Fibroblast of skin of right quadriceps (primary cell): ENCODE measurements at regions not wholly inside any gene's neighbourhood (a gene's known extent, or its start where the extent isn't known, plus 50 kb on each side); places are given as distances from the start of the nearest gene placed in this dataset.

Experiments used
- DNase-seq: peaks from one replicate; pipeline ENCODE4 v3.0.0-alpha.2; 2013

DNA sequence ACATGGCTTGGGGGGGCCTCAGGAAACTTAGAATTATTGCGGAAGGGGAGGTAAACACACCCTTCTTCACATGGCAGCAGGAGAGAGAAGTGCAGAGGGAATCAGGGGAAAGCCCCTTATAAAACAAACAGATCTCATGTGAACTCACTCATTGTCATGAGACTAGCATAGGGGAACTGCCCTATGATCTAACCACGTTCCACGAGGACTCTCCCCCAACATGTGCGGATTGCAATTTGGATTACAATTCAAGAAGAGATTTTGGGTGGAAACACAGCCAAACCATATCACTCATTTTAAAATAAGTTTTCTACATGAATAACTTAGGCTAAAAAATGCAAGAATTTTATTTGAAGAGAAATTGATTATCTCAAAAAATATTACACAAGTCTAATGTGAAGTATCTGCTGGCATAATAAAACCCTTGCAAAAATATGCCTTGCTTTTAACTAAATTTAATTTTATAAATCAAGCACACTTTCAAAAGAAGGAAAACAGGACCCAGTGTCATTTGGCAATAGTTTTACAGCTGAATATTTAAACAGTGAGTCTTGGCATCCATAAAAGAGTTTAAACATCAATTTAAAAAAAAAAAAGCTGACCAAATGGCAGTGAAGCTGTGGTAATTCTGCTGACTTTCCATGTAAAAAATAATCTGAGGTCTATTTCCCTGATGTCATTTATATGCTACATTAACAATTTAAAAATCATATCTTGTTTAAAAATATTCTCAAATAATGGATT, 1057.2 kb downstream of the NAALADL2 start:
- no peak for DNase-seq

DNA sequence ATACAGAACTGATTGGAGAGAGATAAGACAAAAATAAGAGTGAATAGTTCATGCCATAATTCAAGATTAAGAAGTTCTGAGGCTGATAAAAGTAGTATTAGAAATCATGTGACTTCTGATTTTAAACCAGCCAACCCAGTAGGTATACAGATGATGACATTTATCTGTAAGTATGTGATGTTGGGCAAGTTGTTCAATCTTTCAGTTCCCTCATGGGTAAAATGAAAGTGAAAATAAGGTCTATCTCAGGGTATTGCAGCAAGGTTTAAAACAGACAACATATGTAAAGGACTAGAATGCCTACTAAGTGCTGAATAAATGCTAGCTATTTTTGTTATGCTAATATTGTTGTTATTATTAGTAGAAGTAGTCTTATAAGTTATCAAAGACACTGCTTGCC, 1055.7 kb downstream of the NAALADL2 start:
- DNase-seq = no peak

DNA sequence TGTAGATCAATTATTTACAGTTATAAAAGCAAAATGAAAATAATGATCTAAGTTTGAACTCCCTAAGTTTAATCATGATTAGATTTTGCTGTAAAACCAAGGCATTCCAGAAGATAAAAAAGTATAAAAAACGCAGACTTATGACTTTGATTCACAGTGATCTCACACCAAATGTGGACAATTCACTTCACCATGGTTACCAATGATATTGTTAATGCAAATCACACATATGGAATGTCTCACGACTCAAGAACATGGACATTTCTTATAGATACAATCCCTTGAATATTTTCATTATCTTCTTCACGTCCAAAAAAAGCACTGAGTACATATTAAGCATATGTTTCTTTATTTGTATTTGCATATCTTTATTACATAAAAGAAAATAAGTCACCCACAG, 1054.2 kb downstream of the NAALADL2 start:
- DNase-seq = no peak

DNA sequence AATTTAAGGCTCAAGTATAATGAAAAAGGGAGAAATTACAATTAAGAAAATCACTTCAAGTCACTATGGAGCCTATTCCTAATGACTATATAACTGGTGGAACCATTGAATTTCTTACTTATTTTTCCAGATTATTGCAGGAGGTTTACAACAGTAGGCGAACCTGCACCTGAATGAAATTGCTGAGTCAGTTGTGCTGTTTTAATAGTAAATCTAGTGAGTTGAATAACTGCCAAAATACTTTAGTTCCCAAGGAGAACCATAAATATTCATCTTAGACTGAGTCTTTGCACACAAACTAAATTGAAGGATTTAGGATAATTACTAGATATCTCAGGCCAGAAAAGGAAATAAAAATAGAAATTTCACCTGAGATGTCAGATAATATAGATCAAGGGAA, 1052.8 kb downstream of the NAALADL2 start:
- DNase-seq = no peak

DNA sequence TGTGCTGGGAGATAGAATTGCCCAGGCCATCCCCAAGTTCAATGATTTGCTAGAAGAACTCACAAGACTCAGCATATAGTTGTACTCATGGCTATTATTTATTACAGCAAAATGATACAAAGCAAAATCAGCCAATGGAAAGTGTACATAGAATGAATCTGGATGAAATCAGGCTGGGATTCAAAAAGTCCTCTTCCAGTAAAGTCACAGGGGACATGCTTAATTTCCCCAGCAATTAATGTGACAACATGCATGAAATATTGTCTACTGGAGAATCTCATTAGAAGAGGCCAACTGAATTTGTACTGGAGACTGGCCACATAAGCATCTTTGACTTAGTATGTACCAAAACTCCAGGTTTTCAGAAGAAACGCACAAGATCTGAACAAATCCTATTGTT, 1043.1 kb downstream of the NAALADL2 start:
- no peak for DNase-seq

DNA sequence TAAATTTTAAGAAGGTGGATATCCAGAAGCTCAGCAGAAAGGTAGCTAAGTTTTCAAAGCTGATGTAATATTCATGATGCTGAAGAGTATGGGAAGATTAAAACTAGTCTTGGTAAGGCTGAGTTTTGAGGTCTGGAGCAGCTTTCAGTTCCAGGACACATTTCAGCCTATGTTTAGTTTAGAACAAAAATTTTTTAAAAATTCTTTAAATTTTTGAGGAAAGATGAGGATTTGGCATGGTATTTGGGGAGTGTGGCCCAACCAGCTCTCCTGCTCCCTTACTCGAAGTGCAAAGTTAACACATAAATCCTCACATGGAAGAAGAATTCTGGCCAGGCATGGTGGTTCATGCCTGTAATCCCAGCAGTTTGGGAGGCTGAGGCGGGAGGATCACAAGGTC, 1039.1 kb downstream of the NAALADL2 start:
- no peak for DNase-seq

DNA sequence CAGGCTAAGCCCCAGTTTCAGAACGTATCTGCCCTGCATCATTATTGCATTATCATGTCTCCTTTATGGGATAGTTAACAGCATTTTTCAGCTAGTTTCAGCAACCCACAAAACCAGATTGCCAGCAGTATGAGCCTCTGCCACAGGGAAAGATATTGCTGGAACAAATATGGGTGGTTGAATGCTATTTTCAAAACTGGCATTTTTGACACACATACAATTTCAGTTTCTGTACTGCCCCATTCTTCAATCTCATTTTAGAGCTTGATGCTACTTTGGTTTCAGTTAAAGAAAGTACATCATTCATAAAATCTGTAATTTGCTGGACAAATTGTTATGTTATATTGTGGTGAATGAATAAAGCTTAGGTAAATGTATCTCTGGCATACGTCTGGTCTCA, 1037.5 kb downstream of the NAALADL2 start:
- no peak for DNase-seq

DNA sequence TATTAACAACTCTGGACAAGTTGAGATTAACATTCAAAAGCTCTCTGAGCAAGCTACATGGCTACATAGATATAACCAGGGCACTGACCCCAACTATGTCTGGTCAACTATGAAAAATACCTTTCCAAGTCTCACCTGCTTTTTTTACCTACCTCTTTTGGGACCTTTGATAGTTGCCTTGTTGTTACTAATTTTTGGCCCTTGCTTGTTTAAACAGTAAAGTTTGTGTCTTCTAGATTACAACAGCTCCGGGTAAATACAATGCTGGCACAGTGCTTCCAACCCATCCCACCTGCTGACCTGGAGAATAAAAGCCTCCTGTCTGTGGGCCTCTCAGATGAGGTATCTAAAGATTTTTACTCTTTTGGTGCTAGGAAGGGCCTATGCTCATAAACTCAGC, 1036.6 kb downstream of the NAALADL2 start:
- DNase-seq = no peak

DNA sequence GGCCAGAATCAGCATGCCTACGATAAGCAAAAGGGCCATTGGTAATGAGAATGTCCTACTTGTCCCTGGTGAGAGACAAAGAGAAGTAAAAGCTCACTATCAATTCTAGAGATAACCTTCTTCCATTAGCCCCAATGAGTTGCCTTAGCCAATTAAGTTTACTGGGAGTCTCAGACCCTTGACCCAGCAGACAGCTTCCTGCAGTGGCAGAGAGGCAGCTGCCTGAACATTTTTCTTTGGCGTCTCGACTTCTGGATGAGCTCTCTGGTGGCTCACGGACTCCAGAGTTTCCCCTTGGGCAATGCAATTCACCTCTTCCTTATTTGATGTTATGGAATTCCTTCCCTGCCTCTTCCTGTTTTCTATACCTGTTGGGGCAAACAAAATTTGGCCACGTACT, 1034.4 kb downstream of the NAALADL2 start:
- no peak for DNase-seq

DNA sequence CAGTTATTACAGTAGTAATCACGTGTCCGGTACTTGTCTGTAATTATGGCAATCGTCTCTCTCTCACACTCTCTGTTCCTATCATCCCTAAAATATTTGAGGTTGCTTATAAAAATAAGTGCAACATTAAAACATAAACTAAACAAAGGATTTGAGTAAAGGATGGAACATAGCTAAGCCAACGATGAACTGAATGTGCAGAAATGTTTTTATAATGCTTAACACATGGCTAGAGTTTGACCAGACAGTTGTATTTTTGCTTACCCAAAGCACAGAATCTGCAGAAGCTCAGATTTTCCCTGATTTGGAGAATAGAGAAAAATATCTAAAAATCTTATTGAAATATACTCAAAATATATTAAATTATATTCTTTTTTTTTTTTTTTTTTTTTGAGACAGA, 1030.9 kb downstream of the NAALADL2 start:
- no peak for DNase-seq

DNA sequence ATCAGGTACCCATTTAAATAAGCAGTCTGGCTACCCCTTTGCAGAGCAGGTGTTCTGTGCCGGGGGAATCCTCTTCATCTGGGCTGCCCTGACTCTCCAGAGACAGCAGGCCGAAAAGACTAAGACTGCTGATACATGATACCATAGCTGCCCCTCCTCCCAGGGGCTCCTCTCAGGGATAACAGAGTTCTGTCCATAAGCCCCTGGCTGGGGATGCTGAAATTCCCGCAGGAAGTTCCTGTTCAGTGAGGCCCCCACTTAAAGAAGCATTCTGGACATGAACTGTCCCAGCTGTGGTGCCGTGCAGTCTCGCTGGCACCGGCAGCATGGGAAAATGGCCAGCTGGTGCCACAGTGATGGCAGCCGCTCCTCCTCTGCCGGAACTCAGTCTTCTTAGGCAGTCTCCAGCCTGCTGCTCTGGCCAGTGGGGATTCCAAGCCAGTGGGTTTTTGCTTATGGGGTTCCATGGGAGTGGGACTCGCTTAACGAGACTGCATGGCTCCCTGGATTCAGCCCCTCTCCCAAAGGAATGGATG, 1026.2 kb downstream of the NAALADL2 start:
- DNase-seq = no peak

DNA sequence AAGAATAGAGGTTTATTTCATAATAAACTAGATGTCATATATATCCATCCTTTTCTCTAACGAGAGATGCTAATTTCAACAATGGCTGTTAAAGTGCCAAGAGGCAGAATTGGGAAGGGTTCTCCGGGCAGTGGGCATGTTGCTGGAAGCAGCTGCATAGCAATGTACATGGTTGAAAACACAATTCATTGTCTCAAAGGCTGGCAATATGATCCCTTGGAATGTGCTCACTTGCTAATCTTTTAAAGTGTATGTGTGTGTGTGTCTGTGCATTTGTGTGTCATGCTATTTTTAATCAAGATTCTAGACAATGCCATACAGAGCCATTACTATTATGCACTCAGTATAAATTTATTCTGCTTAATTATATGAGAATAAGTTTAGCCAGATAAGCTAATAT, 1020.3 kb downstream of the NAALADL2 start:
- no peak for DNase-seq

DNA sequence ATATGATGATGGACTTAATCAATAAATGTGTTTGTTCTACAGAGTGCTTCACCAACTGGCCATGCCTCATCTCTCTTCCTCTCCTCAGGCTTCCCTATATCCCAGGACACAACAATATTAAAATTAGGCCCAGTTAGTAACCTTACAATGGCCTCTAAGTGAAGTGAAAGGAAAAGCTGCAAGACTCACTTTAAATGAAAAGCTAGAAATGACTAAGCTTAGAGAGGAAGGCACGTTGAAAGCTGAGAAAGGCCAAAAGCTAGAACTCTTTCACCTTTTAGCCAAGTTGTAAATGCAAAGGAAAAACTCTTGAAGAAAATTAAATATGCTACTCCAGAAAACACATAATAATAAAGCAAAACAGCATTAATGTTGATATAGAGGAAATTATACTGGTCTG, 1010.3 kb downstream of the NAALADL2 start:
- no peak for DNase-seq

DNA sequence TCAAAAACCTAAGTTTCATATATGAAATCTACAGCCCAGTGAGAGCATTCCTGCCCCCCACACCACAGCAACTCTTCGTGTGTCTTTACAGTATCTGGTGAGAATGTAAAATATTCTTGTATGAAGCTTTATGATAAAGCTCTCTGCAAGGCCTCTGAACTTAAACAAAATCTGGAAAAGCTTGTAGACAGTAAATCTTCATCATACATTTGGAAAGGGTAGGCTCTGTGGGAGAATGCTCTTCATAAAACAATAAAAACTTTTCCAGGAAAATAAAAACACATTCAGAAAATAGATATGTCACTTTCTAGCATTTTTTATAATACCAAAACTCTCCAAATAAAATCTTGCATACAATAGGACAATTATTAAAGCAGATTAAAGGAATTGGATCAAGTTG, 1009.5 kb downstream of the NAALADL2 start:
- no peak for DNase-seq

DNA sequence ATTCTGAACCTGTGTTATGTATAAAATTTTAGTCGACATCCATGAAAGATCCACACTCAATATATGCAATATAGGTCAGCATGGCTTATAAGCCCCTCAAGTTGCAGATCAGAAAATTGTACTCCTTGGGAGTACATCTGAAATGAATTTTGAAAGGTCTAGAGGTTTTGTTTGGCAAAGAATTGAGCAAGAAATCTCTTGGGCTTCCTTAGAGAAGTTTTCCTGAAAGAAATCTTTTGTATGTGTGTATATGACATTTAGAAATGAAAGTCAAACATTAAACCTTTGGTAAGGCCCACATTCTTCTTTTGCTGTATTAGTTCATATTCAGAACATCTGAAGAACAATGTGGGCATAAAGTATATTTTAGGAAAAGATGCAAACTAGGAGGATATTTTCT, 1006.6 kb downstream of the NAALADL2 start:
- DNase-seq = no peak

DNA sequence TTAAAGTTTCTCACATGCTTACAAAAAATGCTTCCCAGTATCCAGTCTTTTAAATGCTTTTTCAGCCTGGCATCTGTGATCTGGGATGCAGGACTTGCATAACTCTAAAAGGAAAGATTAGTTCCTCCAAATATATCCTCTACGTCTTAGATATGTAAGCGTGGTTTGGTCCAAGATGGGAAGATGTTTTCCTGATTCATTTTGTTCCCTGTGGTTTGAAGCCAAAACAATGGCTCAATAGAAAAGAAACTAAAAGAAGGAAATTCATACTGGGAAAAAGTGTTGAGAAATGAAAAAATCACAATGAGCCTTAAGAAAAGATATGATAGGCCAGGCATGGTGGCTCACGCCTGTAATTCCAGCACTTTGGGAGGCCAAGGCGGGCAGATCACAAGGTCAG, 1002.8 kb downstream of the NAALADL2 start:
- no peak for DNase-seq
